Transverse colon (tissue), 4 donors: ENCODE measurements at regions not wholly inside any gene's neighbourhood (a gene's known extent, or its start where the extent isn't known, plus 50 kb on each side); places are given as distances from the start of the nearest gene placed in this dataset.

Source experiments
- DNase-seq: peaks from one replicate; pipeline ENCODE4 v3.0.0-alpha.2; 2019
- H3K27ac ChIP-seq, 4 donors: fragments of 200-600 bp; sonication (generic); 2 replicates each; pipeline ENCODE4 v1.5.1; 2016 to 2018; ENCODE audit warnings: inconsistent platforms in 4 of 4
- H3K27me3 ChIP-seq: fragments of 200-600 bp; sonication (generic); 2 replicates; pipeline ENCODE4 v1.5.1; 2017; ENCODE audit warnings: inconsistent platforms
- H3K36me3 ChIP-seq, 4 donors: fragments of 200-600 bp; sonication (generic); 2 replicates each; pipeline ENCODE4 v1.5.1; 2017 to 2019; ENCODE audit warnings: inconsistent platforms in 4 of 4
- H3K4me1 ChIP-seq, 4 donors: fragments of 200-600 bp; sonication (generic); 2 replicates each; pipeline ENCODE4 v1.5.1; 2017 to 2020; ENCODE audit warnings: inconsistent platforms in 4 of 4
- H3K4me3 ChIP-seq, 4 donors: fragments of 200-600 bp; sonication (generic); 1 replicate in 1 of 4; 2 replicates in 3 of 4; pipeline versions ENCODE4 v1.5.1 to v1.6.1; 2017 to 2019; ENCODE audit warnings: inconsistent platforms in 4 of 4
- H3K9me3 ChIP-seq, 2 donors: fragments of 200-600 bp; sonication (generic); 2 replicates each; pipeline ENCODE4 v1.5.1; 2017 to 2019; ENCODE audit warnings: inconsistent platforms in 2 of 2
- EP300 ChIP-seq: sonication (generic); formaldehyde crosslinking; IDR thresholded peaks from one replicate; pipeline ENCODE4 v1.6.1; 2017; ENCODE audit warnings: antibody characterized with exemption, low read depth
- POLR2A ChIP-seq: fragments of 450-650 bp; IDR thresholded peaks from one replicate; pipeline ENCODE4 v1.6.1; 2016; ENCODE audit warnings: antibody characterized with exemption, mild to moderate bottlenecking, moderate library complexity
- POLR2AphosphoS5 ChIP-seq, 3 donors: sonication (generic); formaldehyde crosslinking; IDR thresholded peaks; one replicate each; pipeline ENCODE4 v1.6.1; 2016; ENCODE audit warnings: antibody characterized with exemption in 3 of 3
- WGBS, 2 donors: methylation state at CpG; one replicate each; pipeline ENCODE4 v1.1.5; 2018; ENCODE audit warnings: low coverage in 1 of 2; 5-methylcytosine and 5-hydroxymethylcytosine counted together
- in situ Hi-C, 4 donors: fragments of 200-750 bp; cut with MboI; loops; one replicate each; pipeline versions ENCODE4 v1.15.0 to v1.15.1; 2017; ENCODE audit warnings: low sequenced_read_pairs in 3 of 4, low pct_ligation_motif_present in 1 of 4, low pct_unique_long_range_greater_than_20kb in 1 of 4
- intact Hi-C: fragments of 100-400 bp; cut with DNase I; formaldehyde crosslinking; loops from one replicate; pipeline ENCODE4 v1.15.1; 2023; ENCODE audit warnings: low total_unique reads
- TF ChIP-seq, protein P1 (sequence below), 5 experiments: fragments of 200-600 bp in 3 of 5; fragments of 450-650 bp in 2 of 5; sonication (generic) in 3 of 5; IDR thresholded peaks; 1 replicate in 2 of 5; 2 replicates in 3 of 5; pipeline ENCODE4 v1.5.1; 2016 to 2017; ENCODE audit warnings: antibody characterized with exemption in 5 of 5, inconsistent platforms in 3 of 5, mild to moderate bottlenecking in 2 of 5, moderate library complexity in 1 of 5

DNA sequence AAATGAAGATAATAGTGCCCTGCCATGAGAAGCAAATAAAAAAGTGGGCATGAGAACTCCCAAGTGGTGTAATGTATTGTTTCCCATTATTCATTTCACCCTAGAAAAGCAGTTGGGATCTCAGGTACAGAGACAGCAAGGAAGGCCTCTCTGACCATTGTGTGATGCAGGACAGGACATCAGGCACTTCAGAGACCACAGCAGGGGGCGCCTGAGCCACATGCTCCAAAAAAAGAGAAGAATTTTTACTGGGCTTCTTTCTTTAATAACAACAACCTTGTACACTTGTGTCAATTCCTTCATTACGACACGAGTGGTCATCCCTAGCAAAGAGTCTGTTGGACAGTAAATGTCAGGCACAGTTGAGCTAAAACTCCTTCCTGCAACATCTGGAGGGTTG is 533.3 kb downstream of the OMA1 start:
- intact Hi-C loops (no loop called here), in situ Hi-C loops (no loop called here)
- Histone ChIP-seq H3K9me3 (no peaks in the 10 kb centered on the region), H3K27me3 (no peaks in the 10 kb centered on the region), H3K27ac (no peak overlapping the region), H3K4me3 (no peak overlapping the region), H3K36me3 (no peaks in the 10 kb centered on the region), H3K4me1 (no peaks in the 10 kb centered on the region)
- no peak for TF ChIP-seq POLR2AphosphoS5 (IDR thresholded peaks at IDR 0.05)
- TF ChIP-seq, protein P1, sequence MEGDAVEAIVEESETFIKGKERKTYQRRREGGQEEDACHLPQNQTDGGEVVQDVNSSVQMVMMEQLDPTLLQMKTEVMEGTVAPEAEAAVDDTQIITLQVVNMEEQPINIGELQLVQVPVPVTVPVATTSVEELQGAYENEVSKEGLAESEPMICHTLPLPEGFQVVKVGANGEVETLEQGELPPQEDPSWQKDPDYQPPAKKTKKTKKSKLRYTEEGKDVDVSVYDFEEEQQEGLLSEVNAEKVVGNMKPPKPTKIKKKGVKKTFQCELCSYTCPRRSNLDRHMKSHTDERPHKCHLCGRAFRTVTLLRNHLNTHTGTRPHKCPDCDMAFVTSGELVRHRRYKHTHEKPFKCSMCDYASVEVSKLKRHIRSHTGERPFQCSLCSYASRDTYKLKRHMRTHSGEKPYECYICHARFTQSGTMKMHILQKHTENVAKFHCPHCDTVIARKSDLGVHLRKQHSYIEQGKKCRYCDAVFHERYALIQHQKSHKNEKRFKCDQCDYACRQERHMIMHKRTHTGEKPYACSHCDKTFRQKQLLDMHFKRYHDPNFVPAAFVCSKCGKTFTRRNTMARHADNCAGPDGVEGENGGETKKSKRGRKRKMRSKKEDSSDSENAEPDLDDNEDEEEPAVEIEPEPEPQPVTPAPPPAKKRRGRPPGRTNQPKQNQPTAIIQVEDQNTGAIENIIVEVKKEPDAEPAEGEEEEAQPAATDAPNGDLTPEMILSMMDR (IDR thresholded peaks at IDR 0.05), result no peak
- TF ChIP-seq POLR2A, result no peak
- TF ChIP-seq EP300, result no peak
- DNase-seq, result no peak
- 64 to 92% methylated on average over 3 of the region's 3 CpGs for WGBS, 2 donors

- no peak for DNase-seq
- in situ Hi-C loops (no loop called here), intact Hi-C loops (no loop called here)
- H3K27ac ChIP-seq, result no peak overlapping the region
- no peaks in the 10 kb centered on the region for H3K27me3 ChIP-seq
- no peak overlapping the region for H3K4me3 ChIP-seq
- no peaks in the 10 kb centered on the region for H3K9me3 ChIP-seq
- no peaks in the 10 kb centered on the region for H3K4me1 ChIP-seq
- WGBS, 2 donors, result 90% methylated on average over 1 of the region's 1 CpG; no CpG with 5 or more reads in 1 of the 2 donors
- TF ChIP-seq POLR2A (no peak), POLR2AphosphoS5 (IDR thresholded peaks at IDR 0.05) (no peak), EP300 (no peak)
- TF ChIP-seq, protein P1 (IDR thresholded peaks at IDR 0.05), result no peak
- H3K36me3 ChIP-seq, result no peaks in the 10 kb centered on the region
Measured at GRCh38 chr1:58011978-58012377, 534.5 kb downstream of the OMA1 start.

GRCh38 chr1:58006421-58007046 is 540.0 kb downstream of the OMA1 start:
- in situ Hi-C loops (no loop called here), intact Hi-C loops (no loop called here)
- Histone ChIP-seq H3K27me3 (no peaks in the 10 kb centered on the region), H3K36me3 (no peaks in the 10 kb centered on the region), H3K4me3 (no peak overlapping the region), H3K27ac (no peak overlapping the region), H3K9me3 (no peaks in the 10 kb centered on the region), H3K4me1 (no peaks in the 10 kb centered on the region)
- no peak for DNase-seq
- WGBS, 2 donors, result 57 to 78% methylated on average over 4 of the region's 4 CpGs
- TF ChIP-seq, protein P1 (IDR thresholded peaks at IDR 0.05), result no peak

- WGBS, 2 donors, result 32 to 44% methylated on average over 2 of the region's 2 CpGs
- Histone ChIP-seq H3K27ac (no peak overlapping the region), H3K4me1 (no peaks in the 10 kb centered on the region), H3K36me3 (no peaks in the 10 kb centered on the region), H3K4me3 (no peak overlapping the region), H3K27me3 (no peaks in the 10 kb centered on the region), H3K9me3 (no peaks in the 10 kb centered on the region)
- in situ Hi-C loops, result no loop called here
- intact Hi-C loops, result no loop called here
- TF ChIP-seq, protein P1 (IDR thresholded peaks at IDR 0.05), result no peak
- TF ChIP-seq EP300, result no peak
- no peak for TF ChIP-seq POLR2A
- TF ChIP-seq POLR2AphosphoS5 (IDR thresholded peaks at IDR 0.05), result no peak
- DNase-seq, result no peak
Measured at GRCh38 chr1:58005212-58005611, 541.3 kb downstream of the OMA1 start.
